Tibial nerve (tissue), 4 donors: ENCODE measurements at regions not wholly inside any gene's neighbourhood (a gene's known extent, or its start where the extent isn't known, plus 50 kb on each side); places are given as distances from the start of the nearest gene placed in this dataset.

Experiments used
- DNase-seq, 2 donors: peaks; one replicate each; pipeline ENCODE4 v3.0.0-alpha.2; 2019; ENCODE audit warnings: low spot score in 2 of 2
- H3K27ac ChIP-seq, 4 donors: fragments of 200-600 bp; sonication (generic) in 3 of 4; one replicate each; pipeline ENCODE4 v1.5.1; 2017 to 2019; ENCODE audit warnings: mild to moderate bottlenecking in 1 of 4
- H3K27me3 ChIP-seq, 2 donors: fragments of 200-600 bp; sonication (generic) in 1 of 2; one replicate each; pipeline versions ENCODE4 v1.5.1 to v1.6.0; 2017 to 2019
- H3K36me3 ChIP-seq, 3 donors: fragments of 200-600 bp; sonication (generic); one replicate each; pipeline ENCODE4 v1.5.1; 2018 to 2019
- H3K4me1 ChIP-seq, 4 donors: fragments of 200-600 bp; sonication (generic) in 3 of 4; one replicate each; pipeline ENCODE4 v1.5.1; 2017 to 2019
- H3K4me3 ChIP-seq, 4 donors: fragments of 200-600 bp; sonication (generic) in 3 of 4; one replicate each; pipeline ENCODE4 v1.5.1; 2017 to 2019; ENCODE audit warnings: mild to moderate bottlenecking in 1 of 4, moderate library complexity in 1 of 4
- H3K9me3 ChIP-seq, 4 donors: fragments of 200-600 bp; sonication (generic) in 3 of 4; one replicate each; pipeline ENCODE4 v1.5.1; 2017 to 2019
- EP300 ChIP-seq, 2 donors: sonication (generic); formaldehyde crosslinking; IDR thresholded peaks; one replicate each; pipeline ENCODE4 v1.6.1; 2017; ENCODE audit warnings: antibody characterized with exemption in 2 of 2, mild to moderate bottlenecking in 1 of 2
- POLR2A ChIP-seq, 2 donors: fragments of 450-650 bp; IDR thresholded peaks; one replicate each; pipeline ENCODE4 v1.6.1; 2017; ENCODE audit warnings: antibody characterized with exemption in 2 of 2, mild to moderate bottlenecking in 2 of 2, moderate library complexity in 2 of 2
- WGBS, 2 donors: methylation state at CpG; one replicate each; pipeline ENCODE4 v1.1.5; 2018; 5-methylcytosine and 5-hydroxymethylcytosine counted together
- TF ChIP-seq, protein P1 (sequence below), 5 experiments: fragments of 200-600 bp in 3 of 5; fragments of 450-650 bp in 2 of 5; sonication (generic) in 3 of 5; IDR thresholded peaks; one replicate each; pipeline ENCODE4 v1.5.1; 2016 to 2019; ENCODE audit warnings: antibody characterized with exemption in 5 of 5, mild to moderate bottlenecking in 3 of 5, moderate library complexity in 2 of 5

DNA sequence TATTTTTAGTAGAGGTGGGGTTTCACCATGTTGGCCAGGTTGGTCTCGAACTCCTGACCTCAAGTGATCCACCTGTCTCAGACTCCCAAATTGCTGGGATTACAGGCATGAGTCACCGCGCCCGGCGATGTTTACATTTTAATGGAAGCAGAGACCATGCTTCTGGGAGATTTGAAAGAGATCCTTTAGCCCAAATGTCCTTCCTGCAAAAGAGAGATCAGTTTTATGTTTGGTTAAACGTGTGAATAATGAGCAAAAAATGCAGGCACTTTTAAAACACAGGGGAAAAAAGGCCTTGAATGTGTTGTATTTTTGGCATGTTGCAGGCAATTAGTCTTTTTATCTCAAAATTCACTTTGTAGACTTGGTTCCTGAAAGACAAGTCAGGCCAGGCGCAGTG, 95.8 kb upstream of the ELOVL6 start:
- Histone ChIP-seq H3K36me3 (no peaks in the 10 kb centered on the region), H3K4me1 (no peaks in the 10 kb centered on the region), H3K9me3 (no peaks in the 10 kb centered on the region), H3K4me3 (no peak overlapping the region), H3K27ac (no peak overlapping the region), H3K27me3 (no peaks in the 10 kb centered on the region)
- 83 to 87% methylated on average over 7 of the region's 7 CpGs for WGBS, 2 donors
- DNase-seq, result no peak
- TF ChIP-seq POLR2A (IDR thresholded peaks at IDR 0.05) (no peak), EP300 (IDR thresholded peaks at IDR 0.05) (no peak)
- TF ChIP-seq, protein P1, sequence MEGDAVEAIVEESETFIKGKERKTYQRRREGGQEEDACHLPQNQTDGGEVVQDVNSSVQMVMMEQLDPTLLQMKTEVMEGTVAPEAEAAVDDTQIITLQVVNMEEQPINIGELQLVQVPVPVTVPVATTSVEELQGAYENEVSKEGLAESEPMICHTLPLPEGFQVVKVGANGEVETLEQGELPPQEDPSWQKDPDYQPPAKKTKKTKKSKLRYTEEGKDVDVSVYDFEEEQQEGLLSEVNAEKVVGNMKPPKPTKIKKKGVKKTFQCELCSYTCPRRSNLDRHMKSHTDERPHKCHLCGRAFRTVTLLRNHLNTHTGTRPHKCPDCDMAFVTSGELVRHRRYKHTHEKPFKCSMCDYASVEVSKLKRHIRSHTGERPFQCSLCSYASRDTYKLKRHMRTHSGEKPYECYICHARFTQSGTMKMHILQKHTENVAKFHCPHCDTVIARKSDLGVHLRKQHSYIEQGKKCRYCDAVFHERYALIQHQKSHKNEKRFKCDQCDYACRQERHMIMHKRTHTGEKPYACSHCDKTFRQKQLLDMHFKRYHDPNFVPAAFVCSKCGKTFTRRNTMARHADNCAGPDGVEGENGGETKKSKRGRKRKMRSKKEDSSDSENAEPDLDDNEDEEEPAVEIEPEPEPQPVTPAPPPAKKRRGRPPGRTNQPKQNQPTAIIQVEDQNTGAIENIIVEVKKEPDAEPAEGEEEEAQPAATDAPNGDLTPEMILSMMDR (IDR thresholded peaks at IDR 0.05), result no peak

DNA sequence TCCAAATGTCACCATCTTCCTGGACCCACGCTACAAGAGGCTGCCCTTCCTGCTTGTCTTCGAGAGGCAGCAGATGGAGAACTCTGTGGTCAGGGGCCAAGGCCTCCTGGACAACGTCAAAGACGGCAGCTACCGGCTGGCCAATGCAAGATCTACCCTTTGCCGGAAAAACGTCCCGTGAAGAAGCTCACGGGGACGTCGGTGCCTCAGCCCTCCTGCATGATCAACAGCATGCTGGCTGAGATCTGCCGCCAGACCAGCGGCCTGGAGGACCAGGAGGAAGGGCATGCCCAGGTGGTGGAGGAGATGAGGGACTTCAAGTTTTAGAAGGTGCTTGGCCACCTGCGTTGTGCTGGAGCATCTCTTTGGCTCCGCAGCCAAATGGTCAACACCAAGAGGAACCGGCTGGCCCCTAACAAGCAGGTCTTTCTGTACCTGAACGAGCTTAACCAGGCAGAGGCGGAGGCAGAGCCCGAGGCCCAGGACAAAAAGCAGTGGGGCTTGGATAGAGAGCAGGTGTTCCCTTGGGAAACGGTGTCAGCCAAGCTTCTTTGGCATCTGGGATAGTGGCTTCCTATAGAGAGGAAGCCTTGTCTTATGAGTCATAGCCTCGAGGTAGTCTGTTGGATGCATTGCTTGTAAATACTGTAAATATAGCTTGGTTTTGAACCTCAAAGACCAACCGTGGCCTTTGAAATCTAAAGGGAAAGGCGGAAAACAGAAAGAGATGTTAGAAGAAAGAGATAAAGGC, 94.8 kb upstream of the ELOVL6 start:
- H3K4me3 ChIP-seq, result no peak overlapping the region
- no peaks in the 10 kb centered on the region for H3K4me1 ChIP-seq
- DNase-seq, result no peak
- WGBS, 2 donors, result 94 to 95% methylated on average over 22 to 23 of the region's 23 CpGs
- H3K27me3 ChIP-seq, result no peaks in the 10 kb centered on the region
- no peak for TF ChIP-seq EP300 (IDR thresholded peaks at IDR 0.05)
- no peaks in the 10 kb centered on the region for H3K36me3 ChIP-seq
- H3K9me3 ChIP-seq, result no peaks in the 10 kb centered on the region
- no peak overlapping the region for H3K27ac ChIP-seq

DNA sequence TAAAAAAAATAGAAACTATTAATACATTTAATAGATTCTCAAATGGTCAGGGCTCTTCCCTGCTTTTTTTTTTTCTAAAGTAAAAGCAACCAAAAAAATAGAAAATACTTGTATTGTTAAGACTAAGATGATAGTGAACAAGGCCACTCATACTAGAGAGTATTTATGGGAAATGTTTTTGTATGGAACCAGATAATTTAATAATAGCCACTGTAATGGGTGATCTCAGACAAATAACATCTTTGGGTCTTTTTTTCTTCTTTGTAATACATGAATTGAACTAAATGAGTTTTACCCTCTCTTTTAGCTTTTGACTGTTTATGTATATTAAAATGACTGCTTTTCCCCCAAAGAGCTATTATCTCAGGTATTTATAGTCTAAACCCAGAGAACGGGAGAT, 92.1 kb upstream of the ELOVL6 start:
- Histone ChIP-seq H3K27ac (no peak overlapping the region), H3K27me3 (no peaks in the 10 kb centered on the region)
- TF ChIP-seq POLR2A (IDR thresholded peaks at IDR 0.05) (no peak), EP300 (IDR thresholded peaks at IDR 0.05) (no peak)
- TF ChIP-seq, protein P1 (IDR thresholded peaks at IDR 0.05), result no peak

DNA sequence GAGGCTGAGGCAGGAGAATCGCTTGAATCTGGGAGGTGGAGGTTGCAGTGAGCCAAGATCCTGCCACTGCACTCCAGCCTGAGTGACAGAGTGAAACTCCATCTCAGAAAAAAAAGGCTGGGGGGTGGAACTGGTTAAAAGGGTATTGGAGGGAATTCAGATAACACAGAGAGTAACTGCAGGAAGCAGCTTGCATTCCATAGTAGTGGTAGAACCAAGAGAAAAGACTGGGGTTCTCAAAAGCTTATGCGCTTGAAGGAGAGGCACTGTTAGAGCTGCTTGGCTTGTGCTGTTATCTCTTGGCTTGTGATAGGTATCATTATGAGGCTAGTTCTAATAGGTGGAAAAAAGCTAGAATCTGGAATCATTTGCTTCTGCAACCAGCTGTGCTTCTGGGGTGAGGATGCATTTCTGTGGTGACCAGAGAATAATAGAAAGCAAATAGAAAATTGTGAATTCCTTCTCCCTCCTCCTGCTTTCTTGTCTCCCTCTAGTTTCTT, 91.2 kb upstream of the ELOVL6 start:
- no peak for TF ChIP-seq POLR2A (IDR thresholded peaks at IDR 0.05)
- no peak for TF ChIP-seq EP300 (IDR thresholded peaks at IDR 0.05)
- TF ChIP-seq, protein P1 (IDR thresholded peaks at IDR 0.05), result no peak
- H3K9me3 ChIP-seq, result no peaks in the 10 kb centered on the region
- DNase-seq, result no peak
- H3K4me1 ChIP-seq, result no peaks in the 10 kb centered on the region
- H3K4me3 ChIP-seq, result no peak overlapping the region
- H3K27me3 ChIP-seq, result no peaks in the 10 kb centered on the region
- H3K36me3 ChIP-seq, result no peaks in the 10 kb centered on the region
- H3K27ac ChIP-seq, result no peak overlapping the region
- WGBS, 2 donors, result 83 to 90% methylated on average over 2 of the region's 2 CpGs

More for the DNA sequence above, 92.1 kb upstream of the ELOVL6 start:
- no peak for DNase-seq
- no peaks in the 10 kb centered on the region for H3K9me3 ChIP-seq
- 44 to 48% methylated on average over 1 of the region's 1 CpG for WGBS, 2 donors
- no peaks in the 10 kb centered on the region for H3K4me1 ChIP-seq
- no peak overlapping the region for H3K4me3 ChIP-seq
- H3K36me3 ChIP-seq, result no peaks in the 10 kb centered on the region

DNA sequence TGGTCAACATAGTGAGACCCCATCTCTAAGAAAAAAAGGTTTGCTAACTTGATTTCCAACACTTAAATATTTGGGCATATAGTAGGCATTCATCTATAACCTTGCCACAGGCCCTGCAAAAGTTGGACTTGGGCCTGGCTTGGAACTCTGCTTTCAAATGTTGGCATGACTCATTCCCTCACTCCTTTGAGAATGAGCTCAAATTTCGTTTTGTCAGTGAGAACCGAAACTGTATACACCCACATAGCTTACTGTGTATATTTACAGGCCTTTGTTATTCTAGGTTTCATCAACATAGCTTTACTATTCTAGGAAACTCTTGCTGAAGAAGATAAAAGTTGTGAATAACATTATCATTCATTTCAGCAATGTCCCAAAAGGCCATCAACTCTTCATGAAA, 88.7 kb upstream of the ELOVL6 start:
- Histone ChIP-seq H3K27ac (no peak overlapping the region), H3K27me3 (no peaks in the 10 kb centered on the region), H3K4me3 (no peak overlapping the region), H3K36me3 (no peaks in the 10 kb centered on the region), H3K9me3 (no peaks in the 10 kb centered on the region), H3K4me1 (no peaks in the 10 kb centered on the region)
- 22 to 24% methylated on average over 2 of the region's 2 CpGs for WGBS, 2 donors
- TF ChIP-seq POLR2A (IDR thresholded peaks at IDR 0.05) (no peak), EP300 (IDR thresholded peaks at IDR 0.05) (no peak)
- TF ChIP-seq, protein P1 (IDR thresholded peaks at IDR 0.05), result no peak
- DNase-seq, result no peak
